A549 (cell line): ENCODE measurements at regions not wholly inside any gene's neighbourhood (a gene's known extent, or its start where the extent isn't known, plus 50 kb on each side); places are given as distances from the start of the nearest gene placed in this dataset.
"Not testable (repeated sequence)": the region's sequence is repeated elsewhere in the genome, so short reads cannot be mapped to it uniquely, and the experiment has no call there.

Experiments used
- ATAC-seq, 2 experiments: fragments of 200-7000 bp in 1 of 2; fragments of >200 bp in 1 of 2; cut with Nextera tagmentation in 1 of 2; cut with Tn5 transposase in 1 of 2; 3 replicates each; pipeline versions ENCODE4 v1.8.0 to v1.9.1; 2018 to 2020; ENCODE audit warnings: mild to moderate bottlenecking in 1 of 2, moderate library complexity in 1 of 2
- CTCF ChIA-PET: fragments of 300-600 bp; sonication (Branson Sonifier 250); formaldehyde crosslinking; extraction: SDS; loops from one replicate; lab custom pipeline; 2021; ENCODE audit warnings: antibody characterized with exemption, inconsistent platforms; lab: Yijun Ruan, JAX
- POLR2A ChIA-PET: fragments of 350-600 bp; formaldehyde crosslinking; extraction: SDS; loops from one replicate; lab custom pipeline; 2021; ENCODE audit warnings: antibody characterized with exemption, inconsistent platforms; lab: Yijun Ruan, JAX
- DNase-seq, 2 experiments: peaks; one replicate each; pipeline versions ENCODE4 v3.0.0 to v3.0.0-alpha.2; 2011 to 2016; ENCODE audit warnings: low read depth in 1 of 2, low spot score in 1 of 2
- FAIRE-seq: peaks from 2 replicates; lab custom pipeline; 2011; peaks lifted over from hg19 to GRCh38; lab: Jason Lieb, UNC
- H3K27ac ChIP-seq, 2 experiments: fragments of >200 bp; sonication (Bioruptor Twin); formaldehyde crosslinking; 3 replicates each; pipeline ENCODE4 v1.5.1; 2016 to 2017
- H3K4me1 ChIP-seq: fragments of >200 bp; sonication (Bioruptor Twin); formaldehyde crosslinking; 3 replicates; pipeline ENCODE4 v1.6.1; 2016
- H3K4me2 ChIP-seq: fragments of >200 bp; sonication (Bioruptor Twin); formaldehyde crosslinking; 3 replicates; pipeline ENCODE4 v1.6.1; 2016
- H3K4me3 ChIP-seq: fragments of >200 bp; sonication (Bioruptor Twin); formaldehyde crosslinking; 3 replicates; pipeline ENCODE4 v1.5.1; 2016
- H3K9me3 ChIP-seq: fragments of >200 bp; sonication (Bioruptor Twin); formaldehyde crosslinking; 3 replicates; pipeline ENCODE4 v1.6.1; 2016
- CTCF ChIP-seq: fragments of >200 bp; sonication (Bioruptor Twin); formaldehyde crosslinking; IDR thresholded peaks from 3 replicates; pipeline ENCODE4 v1.5.1; 2016
- POLR2A ChIP-seq: IDR thresholded peaks from 2 replicates; pipeline ENCODE4 v1.6.1; 2012; ENCODE audit warnings: mild to moderate bottlenecking, low read length
- WGBS: methylation state at CpG from one replicate; pipeline ENCODE4 v1.1.6; 2017; ENCODE audit errors: missing lambda C conversion rate; 5-methylcytosine and 5-hydroxymethylcytosine counted together
- small RNA-seq, 6 experiments: library from RNA; depleted of rRNA; stranded (forward); fragments of <200 nt; gene quantifications; one replicate each; pipeline ENCODE3, GENCODE V24; 2012

GRCh38 chr9:63728287-63728686, 1556.7 kb downstream of the FOXD4L5 start:
- ChIA-PET POLR2A (no interaction called here), CTCF (no interaction called here)
- no peaks in the 10 kb centered on the region for H3K9me3 ChIP-seq
- DNase-seq, result no peak
- no peak overlapping the region for H3K4me2 ChIP-seq
- WGBS, result 4% methylated on average over 2 of the region's 3 CpGs
- FAIRE-seq, result no peak
- TF ChIP-seq CTCF, result no peak
- TF ChIP-seq POLR2A, result no peak
- no peak for ATAC-seq
- H3K4me1 ChIP-seq, result no peaks in the 10 kb centered on the region
- no peak overlapping the region for H3K4me3 ChIP-seq
- H3K27ac ChIP-seq, result no peak overlapping the region

- CTCF ChIA-PET, H3K27ac ChIP-seq, FAIRE-seq, POLR2A ChIA-PET, H3K4me1 ChIP-seq, H3K9me3 ChIP-seq, ATAC-seq, DNase-seq, H3K4me3 ChIP-seq: not testable (repeated sequence)
- WGBS, result 27% methylated on average over 18 of the region's 21 CpGs
- peak overlapping the region; percentile 17; the same call in 1 of the 3 replicates for H3K4me2 ChIP-seq
Observed at GRCh38 chr9:63708285-63708684, 1576.7 kb downstream of the FOXD4L5 start.

GRCh38 chr9:63704456-63704855, 1580.6 kb downstream of the FOXD4L5 start:
- POLR2A ChIA-PET, CTCF ChIA-PET, FAIRE-seq: not testable (repeated sequence)

GRCh38 chr9:63703670-63704069, 1581.3 kb downstream of the FOXD4L5 start:
- H3K27ac ChIP-seq, FAIRE-seq, POLR2A ChIA-PET, H3K9me3 ChIP-seq, H3K4me2 ChIP-seq, H3K4me1 ChIP-seq, ATAC-seq, H3K4me3 ChIP-seq, CTCF ChIA-PET, DNase-seq: not testable (repeated sequence)
- WGBS, result 85% methylated on average over 26 of the region's 38 CpGs

More at GRCh38 chr9:63704456-63704855, 1580.6 kb downstream of the FOXD4L5 start:
- WGBS, result 70% methylated on average over 3 of the region's 25 CpGs
- DNase-seq, ATAC-seq, H3K4me2 ChIP-seq, H3K9me3 ChIP-seq, H3K27ac ChIP-seq, H3K4me1 ChIP-seq, H3K4me3 ChIP-seq: not testable (repeated sequence)

GRCh38 chr9:63703138-63703665, 1581.8 kb downstream of the FOXD4L5 start:
- H3K4me3 ChIP-seq, H3K27ac ChIP-seq, POLR2A ChIA-PET, DNase-seq, H3K4me2 ChIP-seq, H3K9me3 ChIP-seq, ATAC-seq, CTCF ChIA-PET, H3K4me1 ChIP-seq, FAIRE-seq: not testable (repeated sequence)
- WGBS, result 88% methylated on average over 34 of the region's 39 CpGs

Small RNAs in the stretch of these regions (small RNA-seq; reads per million reads assigned to genes)
- gene MIR4477B (0 reads per million in 6 experiments), gene PTGER4P3 (0 reads per million in 6 experiments), gene RNA5SP284 (0 reads per million in 6 experiments)
